Keratinocyte (primary cell): ENCODE measurements at regions not wholly inside any gene's neighbourhood (a gene's known extent, or its start where the extent isn't known, plus 50 kb on each side); places are given as distances from the start of the nearest gene placed in this dataset.

Experiments
- DNase-seq: peaks from one replicate; pipeline ENCODE4 v3.0.0-alpha.2; 2011; ENCODE audit warnings: low read depth, missing footprints, low spot score
- FAIRE-seq: peaks from 2 replicates; lab custom pipeline; 2011; peaks lifted over from hg19 to GRCh38; lab: Jason Lieb, UNC
- H2AFZ ChIP-seq: 2 replicates; pipeline ENCODE4 v1.6.0; 2012; ENCODE audit warnings: low read length, control low read depth, inconsistent platforms; ENCODE audit not compliant: control insufficient read depth
- H3K27ac ChIP-seq: 2 replicates; pipeline ENCODE4 v1.5.1; 2011; ENCODE audit warnings: low read length; ENCODE audit not compliant: control insufficient read depth, insufficient read depth
- H3K27me3 ChIP-seq: 3 replicates; pipeline ENCODE4 v1.6.0; 2011; ENCODE audit warnings: low read length; ENCODE audit not compliant: control insufficient read depth, insufficient read depth; ENCODE audit errors: extremely low read depth
- H3K36me3 ChIP-seq, 2 experiments: 2 replicates in 1 of 2; 3 replicates in 1 of 2; pipeline ENCODE4 v1.5.1; 2011; ENCODE audit warnings: low read length in 2 of 2, mild to moderate bottlenecking in 1 of 2; ENCODE audit not compliant: control insufficient read depth in 2 of 2, insufficient read depth in 2 of 2; ENCODE audit errors: extremely low read depth in 1 of 2
- H3K4me1 ChIP-seq: 3 replicates; pipeline ENCODE4 v1.5.1; 2011; ENCODE audit warnings: low read length; ENCODE audit not compliant: control insufficient read depth, insufficient read depth; ENCODE audit errors: extremely low read depth
- H3K4me2 ChIP-seq: 3 replicates; pipeline ENCODE4 v1.6.0; 2011; ENCODE audit warnings: low read depth, low read length; ENCODE audit not compliant: control insufficient read depth, insufficient read depth; ENCODE audit errors: extremely low read depth
- H3K4me3 ChIP-seq, 3 experiments: fragments of 200-600 bp in 1 of 3; sonication (generic) in 1 of 3; 2 replicates in 2 of 3; 3 replicates in 1 of 3; pipeline ENCODE4 v1.5.1; 2011 to 2016; ENCODE audit warnings: low read length in 3 of 3, mild to moderate bottlenecking in 3 of 3, control low read depth in 2 of 3, inconsistent platforms in 1 of 3, low read depth in 1 of 3, mixed read lengths in 1 of 3, mixed run types in 1 of 3, moderate library complexity in 1 of 3; ENCODE audit not compliant: control insufficient read depth in 2 of 3, insufficient read depth in 2 of 3; ENCODE audit errors: extremely low read depth in 1 of 3
- H3K79me2 ChIP-seq: 2 replicates; pipeline ENCODE4 v1.6.0; 2012; ENCODE audit warnings: low read length; ENCODE audit not compliant: control insufficient read depth, insufficient read depth
- H3K9ac ChIP-seq: 3 replicates; pipeline ENCODE4 v1.6.0; 2011; ENCODE audit warnings: low read length; ENCODE audit not compliant: control insufficient read depth, insufficient read depth; ENCODE audit errors: extremely low read depth
- H3K9me1 ChIP-seq: 3 replicates; pipeline ENCODE4 v1.6.0; 2011; ENCODE audit warnings: low read length; ENCODE audit not compliant: control insufficient read depth, insufficient read depth; ENCODE audit errors: extremely low read depth
- H3K9me3 ChIP-seq: 2 replicates; pipeline ENCODE4 v1.5.1; 2012; ENCODE audit warnings: low read depth, low read length; ENCODE audit not compliant: control insufficient read depth
- H4K20me1 ChIP-seq: 3 replicates; pipeline ENCODE4 v1.6.0; 2011; ENCODE audit warnings: low read length; ENCODE audit not compliant: control insufficient read depth, insufficient read depth; ENCODE audit errors: extremely low read depth
- CTCF ChIP-seq, 3 experiments: IDR thresholded peaks in 1 of 3; conservative IDR thresholded peaks in 1 of 3; optimal IDR thresholded peaks in 1 of 3; 2 replicates in 2 of 3; 3 replicates in 1 of 3; pipeline versions ENCODE3 to v1.5.1; 2011; ENCODE audit warnings: low read length in 3 of 3, mild to moderate bottlenecking in 3 of 3, moderate library complexity in 2 of 3, control low read depth in 1 of 3, inconsistent platforms in 1 of 3; ENCODE audit not compliant: insufficient read depth in 2 of 3; ENCODE audit errors: extremely low read depth in 1 of 3
- EZH2 ChIP-seq: IDR thresholded peaks from one replicate; pipeline ENCODE4 v1.6.1; 2012; ENCODE audit warnings: inconsistent platforms, mild to moderate bottlenecking, low read length, moderate library complexity
- dilution Hi-C: fragments of 300-500 bp; cut with MboI; formaldehyde crosslinking; loops from one replicate; pipeline ENCODE4 v1.7.0; 2020; ENCODE audit warnings: low sequenced_read_pairs; ENCODE audit not compliant: extremely low pct_ligation_motif_present

GRCh38 chr2:66813976-66814375 lies 379.1 kb downstream of the MEIS1 start:
- Histone ChIP-seq H3K4me1 (no peaks in the 10 kb centered on the region), H2AFZ (no peak overlapping the region)
- FAIRE-seq: no peak

GRCh38 chr2:66814916-66815315 lies 380.0 kb downstream of the MEIS1 start:
- no peaks in the 10 kb centered on the region for H4K20me1 ChIP-seq
- no peaks in the 10 kb centered on the region for H3K36me3 ChIP-seq
- H3K4me3 ChIP-seq: no peak overlapping the region
- H3K9me3 ChIP-seq: no peaks in the 10 kb centered on the region
- H3K9me1 ChIP-seq: no peaks in the 10 kb centered on the region
- no peak for FAIRE-seq
- dilution Hi-C loops: no loop called here
- no peak overlapping the region for H3K4me2 ChIP-seq
- no peaks in the 10 kb centered on the region for H3K79me2 ChIP-seq
- no peak overlapping the region for H2AFZ ChIP-seq
- TF ChIP-seq CTCF (optimal IDR thresholded peaks at IDR 0.05 in 1 of 3, IDR thresholded peaks at IDR 0.05 in 1 of 3, conservative IDR thresholded peaks at IDR 0.05 in 1 of 3; ENCODE audit: extremely low read depth in 1 of 3, insufficient read depth in 2 of 3, low read length in 3 of 3) (no peak), EZH2 (no peak)
- no peaks in the 10 kb centered on the region for H3K4me1 ChIP-seq
- no peak overlapping the region for H3K27ac ChIP-seq
- no peaks in the 10 kb centered on the region for H3K27me3 ChIP-seq
- DNase-seq: no peak
- no peak overlapping the region for H3K9ac ChIP-seq

More at GRCh38 chr2:66813976-66814375, 379.1 kb downstream of the MEIS1 start:
- Histone ChIP-seq H3K4me3 (no peak overlapping the region), H3K9me3 (no peaks in the 10 kb centered on the region), H3K4me2 (no peak overlapping the region), H3K27ac (no peak overlapping the region), H4K20me1 (no peaks in the 10 kb centered on the region), H3K79me2 (no peaks in the 10 kb centered on the region), H3K36me3 (no peaks in the 10 kb centered on the region), H3K9ac (no peak overlapping the region), H3K27me3 (no peaks in the 10 kb centered on the region), H3K9me1 (no peaks in the 10 kb centered on the region)
- dilution Hi-C loops: no loop called here
- no peak for TF ChIP-seq CTCF (optimal IDR thresholded peaks at IDR 0.05 in 1 of 3, IDR thresholded peaks at IDR 0.05 in 1 of 3, conservative IDR thresholded peaks at IDR 0.05 in 1 of 3; ENCODE audit: extremely low read depth in 1 of 3, insufficient read depth in 2 of 3, low read length in 3 of 3)
- TF ChIP-seq EZH2: no peak
- no peak for DNase-seq
